PC-9 (cell line): ENCODE measurements at regions not wholly inside any gene's neighbourhood (a gene's known extent, or its start where the extent isn't known, plus 50 kb on each side); places are given as distances from the start of the nearest gene placed in this dataset.
A peak's percentile ranks its signal among the peaks of the same experiment; 100 is the strongest.
"Not testable (repeated sequence)": the region's sequence is repeated elsewhere in the genome, so short reads cannot be mapped to it uniquely, and the experiment has no call there.

ENCODE experiments used
- BruUV-seq: library from RNA; stranded (reverse); fragments of 400-500 nt; replicated peaks from 2 replicates; lab custom pipeline; 2021; lab: Mats Ljungman, UMichigan
- CTCF ChIA-PET: fragments of 300-600 bp; sonication (Branson Sonifier 250); formaldehyde crosslinking; loops from one replicate; lab custom pipeline; 2022; ENCODE audit warnings: antibody characterized with exemption; lab: Charles Lee
- POLR2A ChIA-PET: fragments of 300-600 bp; sonication (Branson Sonifier 250); formaldehyde crosslinking; loops from one replicate; lab custom pipeline; 2022; ENCODE audit warnings: antibody characterized with exemption; ENCODE audit not compliant: unreplicated experiment; lab: Charles Lee
- DNase-seq, 2 experiments: peaks; one replicate each; pipeline versions ENCODE4 v3.0.0 to v3.0.0-alpha.2; 2015 to 2022; ENCODE audit warnings: mixed read lengths in 1 of 2
- H2AFZ ChIP-seq: fragments of 200-600 bp; sonication (generic); 2 replicates; pipeline ENCODE4 v1.8.1; 2017; ENCODE audit warnings: antibody characterized with exemption
- H3F3A ChIP-seq: fragments of 200-600 bp; sonication (generic); 2 replicates; pipeline ENCODE4 v1.8.1; 2017; ENCODE audit warnings: antibody characterized with exemption, mild to moderate bottlenecking, low read depth; ENCODE audit not compliant: insufficient read depth
- H3K27ac ChIP-seq: fragments of 200-600 bp; sonication (generic); 2 replicates; pipeline ENCODE4 v1.6.1; 2016; ENCODE audit warnings: mixed run types
- H3K27me3 ChIP-seq: fragments of 200-600 bp; sonication (generic); 2 replicates; pipeline ENCODE4 v1.6.1; 2016; ENCODE audit warnings: low read depth, mixed run types; ENCODE audit not compliant: insufficient read depth
- H3K36me3 ChIP-seq: fragments of 200-600 bp; sonication (generic); 2 replicates; pipeline ENCODE4 v1.6.1; 2016; ENCODE audit warnings: low read depth, mixed run types
- H3K4me1 ChIP-seq: fragments of 200-600 bp; sonication (generic); replicated peaks from 2 replicates; pipeline ENCODE4 v1.6.1; 2016; ENCODE audit warnings: mixed run types; ENCODE audit not compliant: insufficient read depth
- H3K4me2 ChIP-seq: fragments of 200-600 bp; sonication (generic); 2 replicates; pipeline ENCODE4 v1.6.1; 2017; ENCODE audit warnings: mixed run types
- H3K4me3 ChIP-seq: fragments of 200-600 bp; sonication (generic); 2 replicates; pipeline ENCODE4 v1.6.1; 2016; ENCODE audit warnings: mixed run types
- H3K79me2 ChIP-seq: fragments of 200-600 bp; sonication (generic); 2 replicates; pipeline ENCODE4 v1.6.1; 2017; ENCODE audit warnings: low read depth, mixed run types
- H3K9me2 ChIP-seq: fragments of 200-600 bp; sonication (generic); 2 replicates; pipeline ENCODE4 v1.8.1; 2017; ENCODE audit warnings: mild to moderate bottlenecking; ENCODE audit not compliant: insufficient read depth
- H3K9me3 ChIP-seq: fragments of 200-600 bp; sonication (generic); 2 replicates; pipeline ENCODE4 v1.8.1; 2016; ENCODE audit warnings: low read depth; ENCODE audit not compliant: insufficient read depth
- H4K20me1 ChIP-seq: fragments of 200-600 bp; sonication (generic); 2 replicates; pipeline ENCODE4 v1.8.1; 2017; ENCODE audit not compliant: insufficient read depth
- CTCF ChIP-seq: fragments of 200-600 bp; sonication (generic); conservative IDR thresholded peaks from 2 replicates; pipeline ENCODE4 v1.6.1; 2017; ENCODE audit warnings: mixed run types, antibody characterized with exemption, mild to moderate bottlenecking, moderate library complexity
- EZH2 ChIP-seq: fragments of 200-600 bp; sonication (generic); IDR thresholded peaks from 2 replicates; pipeline ENCODE4 v1.8.0; 2017; ENCODE audit warnings: antibody characterized with exemption, low read depth
- intact Hi-C: fragments of 100-400 bp; cut with micrococcal nuclease; formaldehyde crosslinking; loops from one replicate; pipeline ENCODE4 v1.10.0; 2022; ENCODE audit not compliant: unreplicated experiment

- no peaks in the 10 kb centered on the region for H3K4me1 ChIP-seq
- H3K9me2 ChIP-seq, result no peaks in the 10 kb centered on the region
- no peaks in the 10 kb centered on the region for H3K79me2 ChIP-seq
- TF ChIP-seq EZH2 (no peak), CTCF (no peak)
- H3K4me3 ChIP-seq, result no peak overlapping the region
- DNase-seq, result no peak
- no peaks in the 10 kb centered on the region for H3K9me3 ChIP-seq
- no TSS peak for BruUV-seq
- no peak overlapping the region for H2AFZ ChIP-seq
- H3F3A ChIP-seq, result no peaks in the 10 kb centered on the region
- POLR2A ChIA-PET, result no interaction called here
- no peaks in the 10 kb centered on the region for H3K36me3 ChIP-seq
- no peaks in the 10 kb centered on the region for H4K20me1 ChIP-seq
- no peaks in the 10 kb centered on the region; the same call in 1 of the 2 replicates for H3K27me3 ChIP-seq
- no peak overlapping the region for H3K27ac ChIP-seq
- intact Hi-C loops, result loop anchor here (5.0 kb wide), 1 partner anchor 929 kb away; no protein-coding TSS in a partner anchor
- H3K4me2 ChIP-seq, result no peak overlapping the region
- CTCF ChIA-PET, result no interaction called here
Observed at GRCh38 chr3:181328346-181328745, 338.8 kb upstream of the DNAJC19 start.

DNA sequence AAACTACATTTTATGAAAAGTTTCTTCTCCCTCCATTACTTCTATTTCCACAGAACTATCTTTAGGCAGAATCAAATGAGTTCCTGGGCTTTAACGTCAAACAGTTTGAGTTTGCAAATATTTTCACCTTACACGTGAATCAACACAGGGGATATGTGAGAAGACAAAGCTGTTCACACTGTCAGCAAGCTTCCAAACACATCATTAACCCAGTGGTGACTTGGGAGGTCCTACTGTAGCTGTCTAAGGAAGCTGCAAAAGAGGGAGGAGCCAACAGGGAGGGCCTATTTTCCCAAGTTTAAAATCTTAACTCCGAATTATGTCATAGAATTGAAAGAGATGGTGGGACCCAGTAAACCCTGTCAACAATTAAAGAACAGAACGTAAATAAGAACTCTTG is 337.8 kb upstream of the DNAJC19 start:
- Histone ChIP-seq H3K27ac (no peak overlapping the region), H3K4me1 (no peaks in the 10 kb centered on the region), H3K27me3 (no peaks in the 10 kb centered on the region; the same call in 1 of the 2 replicates), H3K4me2 (no peak overlapping the region), H3K79me2 (no peaks in the 10 kb centered on the region), H3K9me3 (no peaks in the 10 kb centered on the region), H3K36me3 (no peaks in the 10 kb centered on the region), H2AFZ (no peak overlapping the region), H4K20me1 (no peaks in the 10 kb centered on the region), H3K9me2 (no peaks in the 10 kb centered on the region), H3K4me3 (no peak overlapping the region), H3F3A (no peaks in the 10 kb centered on the region)
- BruUV-seq, result no TSS peak
- intact Hi-C loops, result loop anchor here (5.0 kb wide), 1 partner anchor 930 kb away; no protein-coding TSS in a partner anchor
- TF ChIP-seq EZH2 (no peak), CTCF (no peak)
- POLR2A ChIA-PET, result no interaction called here
- DNase-seq, result no peak
- CTCF ChIA-PET, result interaction anchor here (1.2 to 1.4 kb wide), 2 partner anchors 373 to 374 kb away, joined by 4 to 10 read pairs; no protein-coding TSS in a partner anchor

GRCh38 chr3:181326637-181327223 is 337.2 kb upstream of the DNAJC19 start:
- Histone ChIP-seq H3K9me2 (no peaks in the 10 kb centered on the region), H3K4me1 (no peaks in the 10 kb centered on the region), H3K36me3 (no peaks in the 10 kb centered on the region), H3K4me2 (no peak overlapping the region), H2AFZ (no peak overlapping the region), H3K9me3 (no peaks in the 10 kb centered on the region), H3K4me3 (no peak overlapping the region), H3K27ac (no peak overlapping the region), H3K79me2 (no peaks in the 10 kb centered on the region), H3K27me3 (no peaks in the 10 kb centered on the region; the same call in 1 of the 2 replicates), H4K20me1 (no peaks in the 10 kb centered on the region), H3F3A (no peaks in the 10 kb centered on the region)
- BruUV-seq, result no TSS peak
- ChIA-PET POLR2A (no interaction called here), CTCF (interaction anchor here (0.6 to 1.4 kb wide), 4 partner anchors 373 to 911 kb away, joined by 3 to 10 read pairs (median 4); no protein-coding TSS in a partner anchor)
- DNase-seq, result no peak
- intact Hi-C loops, result loop anchor here (1.0 to 5.0 kb wide), 4 partner anchors 374 to 1357 kb away; no protein-coding TSS in a partner anchor
- TF ChIP-seq CTCF (peak; percentile 94), EZH2 (no peak)

- POLR2A ChIA-PET, intact Hi-C loops, CTCF ChIA-PET: not testable (repeated sequence)
Observed at GRCh38 chr3:181324516-181324915, 335.0 kb upstream of the DNAJC19 start.

More at GRCh38 chr3:181324516-181324915, 335.0 kb upstream of the DNAJC19 start:
- H3K4me1 ChIP-seq, H3K9me2 ChIP-seq, H3K27ac ChIP-seq, H3K4me2 ChIP-seq, DNase-seq, H3F3A ChIP-seq, H3K79me2 ChIP-seq, H3K36me3 ChIP-seq, H2AFZ ChIP-seq, BruUV-seq, H4K20me1 ChIP-seq, H3K4me3 ChIP-seq, H3K9me3 ChIP-seq, H3K27me3 ChIP-seq: not testable (repeated sequence)
